Ramos (cell line): ENCODE measurements at regions not wholly inside any gene's neighbourhood (a gene's known extent, or its start where the extent isn't known, plus 50 kb on each side); places are given as distances from the start of the nearest gene placed in this dataset.
"Not testable (repeated sequence)": the region's sequence is repeated elsewhere in the genome, so short reads cannot be mapped to it uniquely, and the experiment has no call there.

Experiments
- in situ Hi-C: fragments of 300-500 bp; cut with MboI; formaldehyde crosslinking; loops from one replicate; pipeline ENCODE4 v1.14.3; 2022; ENCODE audit warnings: low sequenced_read_pairs; ENCODE audit not compliant: unreplicated experiment

DNA sequence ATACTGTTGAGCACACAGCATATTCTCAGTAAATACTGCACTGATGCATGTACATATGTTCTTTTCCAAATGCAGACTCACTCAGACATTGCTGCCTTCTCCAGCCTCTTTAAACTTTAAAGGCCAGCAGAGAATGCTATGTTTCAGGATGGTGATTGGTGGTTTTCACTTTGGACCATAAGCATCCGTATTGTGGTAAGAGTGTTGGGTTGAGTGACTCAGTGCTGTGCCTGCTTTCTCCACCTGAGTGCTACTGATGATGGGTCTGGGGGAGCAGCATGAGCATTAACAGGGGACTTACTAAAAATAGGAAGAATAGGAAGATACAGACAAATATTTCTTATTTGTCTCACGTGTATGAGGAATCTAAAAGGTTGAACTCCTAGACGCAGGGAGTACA is 56.3 kb upstream of the ZNF92 start:
- in situ Hi-C loops = loop anchor here (25.0 kb wide), 1 partner anchor 355 kb away; no protein-coding TSS in a partner anchor

DNA sequence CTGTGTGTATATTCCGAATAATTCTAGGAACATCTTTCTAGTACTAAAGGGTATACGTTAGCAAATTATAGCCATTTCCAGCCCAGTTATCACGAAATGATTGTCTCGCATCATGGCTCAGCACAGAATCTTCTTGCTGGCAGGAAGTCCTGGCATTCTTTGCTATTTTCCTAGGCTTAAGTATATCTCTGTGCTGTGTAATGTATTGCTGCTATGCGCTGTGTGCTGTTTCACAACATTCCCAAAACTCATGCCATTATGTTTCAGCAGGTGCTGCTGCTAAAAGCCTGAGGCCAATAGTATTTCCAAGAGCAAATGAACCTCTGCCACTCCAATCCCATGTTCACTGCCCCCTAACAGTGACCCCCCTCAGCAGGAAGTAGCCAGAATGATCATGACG is 62.9 kb upstream of the ZNF92 start:
- in situ Hi-C loops = loop anchor here (25.0 kb wide), 1 partner anchor 348 kb away; no protein-coding TSS in a partner anchor

DNA sequence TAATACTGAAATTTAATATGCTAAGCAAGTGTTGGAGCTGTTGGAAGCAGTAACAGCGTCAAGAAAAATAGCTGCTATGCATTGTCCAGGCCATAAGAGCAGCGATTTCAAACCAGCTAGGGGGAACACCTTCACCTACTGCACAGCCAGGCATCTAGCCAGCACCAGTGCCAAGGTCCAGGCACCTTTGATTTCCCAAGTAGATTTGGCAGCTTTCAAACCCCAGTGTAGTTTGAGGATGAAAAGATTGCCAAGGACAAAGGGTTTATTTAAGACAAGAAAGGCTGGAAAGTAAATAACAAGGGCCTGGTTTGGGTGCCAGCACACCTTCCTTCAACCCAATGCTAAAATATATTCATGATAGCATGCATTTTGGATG is 65.4 kb upstream of the ZNF92 start:
- in situ Hi-C loops = loop anchor here (10.0 to 25.0 kb wide), 2 partner anchors 83 to 346 kb away; no protein-coding TSS in a partner anchor

DNA sequence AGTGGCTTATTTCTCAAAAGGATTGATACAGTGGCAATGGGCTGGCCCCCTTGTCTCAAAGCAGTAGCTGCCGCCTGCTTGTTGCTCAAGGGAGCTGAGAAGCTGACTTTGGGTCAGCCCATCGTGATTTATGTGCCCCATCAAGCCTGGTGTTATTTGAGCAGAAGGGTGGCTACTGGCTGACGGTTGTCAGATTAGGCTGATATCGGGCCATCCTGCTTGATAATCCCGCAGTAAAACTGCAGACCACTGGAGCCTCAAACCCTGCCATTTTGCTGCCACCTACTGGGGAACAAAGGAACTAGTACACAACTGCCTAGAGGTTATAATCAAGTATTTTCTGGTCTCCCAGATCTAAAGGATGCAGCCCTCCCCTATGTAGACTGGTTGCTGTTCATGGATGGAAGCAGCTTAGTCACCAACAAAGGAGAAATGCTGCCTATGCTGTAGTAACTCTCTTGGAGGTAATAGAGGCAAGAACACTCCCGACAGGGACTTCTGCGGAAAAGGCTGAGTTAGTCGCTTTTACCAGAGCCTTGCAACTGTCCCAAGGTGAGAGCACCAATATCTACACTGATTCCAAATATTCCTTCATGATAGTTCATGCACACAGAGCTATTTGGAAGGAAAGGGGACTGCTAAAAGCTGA is 65.9 kb upstream of the ZNF92 start:
- in situ Hi-C loops = loop anchor here (10.0 to 25.0 kb wide), 2 partner anchors 83 to 345 kb away; no protein-coding TSS in a partner anchor

DNA sequence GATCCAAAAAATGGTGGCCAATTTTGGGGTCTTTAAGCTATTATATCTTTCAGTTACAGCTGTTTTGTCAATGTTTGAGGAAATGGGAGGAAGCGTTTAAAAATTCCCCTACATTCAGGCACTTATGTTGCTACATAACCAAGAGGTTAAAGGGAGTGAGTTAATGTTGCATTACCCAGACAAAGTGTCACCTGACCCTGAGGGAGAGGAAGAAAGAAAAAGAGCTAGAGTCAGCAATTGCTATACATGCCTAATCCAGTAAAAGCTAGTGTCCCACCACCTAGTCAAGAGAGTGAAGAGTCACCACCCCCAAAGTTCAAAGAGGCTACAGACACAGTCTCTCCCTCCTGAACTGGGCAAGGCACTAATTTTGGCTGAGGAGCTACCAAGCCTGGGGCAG is 69.5 kb upstream of the ZNF92 start:
- in situ Hi-C loops = loop anchor here (10.0 to 25.0 kb wide), 2 partner anchors 79 to 342 kb away; no protein-coding TSS in a partner anchor

DNA sequence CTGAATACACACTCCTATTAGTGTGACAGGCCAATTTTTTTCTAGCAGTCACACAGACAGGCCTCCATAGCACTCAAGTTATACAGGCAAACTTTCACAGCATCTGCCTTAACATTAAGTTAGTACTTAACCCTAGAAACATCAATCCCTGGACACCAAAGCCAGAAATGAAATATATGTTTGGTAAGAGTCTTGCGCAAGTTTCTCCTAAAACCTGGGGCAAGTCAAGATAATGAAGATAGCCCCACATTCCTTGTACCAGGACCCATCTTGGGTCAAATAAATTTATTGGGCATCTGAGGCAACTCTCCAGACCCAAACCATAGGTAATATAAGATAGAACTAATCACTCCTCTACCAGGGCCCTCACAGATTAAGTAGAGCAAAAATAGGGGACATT is 70.8 kb upstream of the ZNF92 start:
- in situ Hi-C loops = loop anchor here (10.0 to 25.0 kb wide), 2 partner anchors 78 to 341 kb away; no protein-coding TSS in a partner anchor

DNA sequence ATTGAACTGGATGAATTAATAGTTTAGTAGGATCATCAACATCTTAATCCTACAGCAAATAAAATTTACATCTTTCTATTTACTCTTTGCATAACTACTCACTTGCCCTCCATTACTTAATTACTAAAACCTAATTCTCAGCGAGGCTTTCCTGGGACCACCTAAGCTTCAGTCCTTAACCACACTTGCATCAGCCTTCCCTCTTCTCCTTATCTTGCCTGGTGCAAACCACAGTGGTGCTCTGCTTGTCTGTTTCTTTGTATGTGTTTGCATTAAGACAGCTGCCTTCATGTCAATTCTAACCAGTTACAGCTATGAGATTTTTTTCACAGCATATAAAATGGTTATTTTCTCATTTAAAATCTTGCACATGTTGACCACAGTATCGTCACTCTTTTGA is 72.6 kb upstream of the ZNF92 start:
- in situ Hi-C loops = loop anchor here (10.0 to 25.0 kb wide), 2 partner anchors 76 to 339 kb away; no protein-coding TSS in a partner anchor

DNA sequence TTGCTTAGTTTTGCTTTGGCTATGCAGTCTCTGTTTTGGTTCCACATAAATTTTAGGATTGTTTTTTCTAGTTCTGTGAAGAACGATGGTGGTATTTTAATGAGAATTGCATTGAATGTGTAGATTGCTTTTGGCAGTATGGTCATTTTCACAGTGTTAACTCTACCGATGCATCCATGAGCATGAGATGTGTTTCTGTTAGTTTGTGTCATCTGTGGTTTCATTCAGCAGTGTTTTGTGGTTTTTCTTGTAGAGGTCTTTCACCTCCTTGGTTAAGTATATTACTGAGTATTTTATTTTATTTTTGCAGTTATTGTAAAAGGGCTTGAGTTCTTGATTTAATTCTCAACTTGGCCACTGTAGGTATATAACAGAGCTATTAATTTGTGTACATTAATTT is 78.2 kb upstream of the ZNF92 start:
- in situ Hi-C loops = no loop called here

DNA sequence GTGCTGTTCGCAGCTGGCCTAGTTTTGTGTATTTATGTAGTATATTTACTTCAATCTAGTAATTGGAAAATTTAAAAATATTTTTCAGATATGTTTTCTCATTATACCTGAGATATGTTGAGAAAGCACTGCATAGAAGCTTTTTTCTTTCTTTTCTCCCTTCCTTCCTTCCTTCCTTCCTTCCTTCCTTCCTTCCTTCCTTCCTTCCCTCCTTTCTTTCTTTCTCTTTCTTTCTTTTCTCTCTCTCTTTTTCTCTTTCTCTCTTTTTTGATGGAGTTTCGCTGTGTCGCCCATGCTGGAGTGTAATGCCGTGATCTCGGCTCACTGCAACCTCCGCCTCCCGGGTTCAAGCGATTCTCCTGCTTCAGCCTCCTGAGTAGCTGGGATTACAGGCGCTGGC is 83.3 kb upstream of the ZNF92 start:
- in situ Hi-C loops = not testable (repeated sequence)

DNA sequence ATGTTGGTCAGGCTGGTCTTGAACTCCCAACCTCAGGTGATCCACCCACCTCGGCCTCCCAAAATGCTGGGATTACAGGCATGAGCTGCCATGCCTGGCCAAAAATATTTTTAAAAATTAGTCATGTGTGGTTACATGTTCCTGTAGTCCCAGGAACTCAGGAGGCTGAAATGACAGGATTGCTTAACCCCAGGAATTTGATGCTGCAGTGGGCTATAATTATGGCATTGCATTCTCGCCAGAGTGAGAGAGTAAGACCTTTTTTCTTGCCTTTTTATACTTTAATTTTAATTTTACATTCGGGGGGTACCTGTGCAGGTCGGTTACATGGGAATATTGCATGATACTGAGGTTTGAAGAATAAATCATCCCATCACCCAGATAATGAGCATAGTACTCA is 86.6 kb upstream of the ZNF92 start:
- in situ Hi-C loops = no loop called here

DNA sequence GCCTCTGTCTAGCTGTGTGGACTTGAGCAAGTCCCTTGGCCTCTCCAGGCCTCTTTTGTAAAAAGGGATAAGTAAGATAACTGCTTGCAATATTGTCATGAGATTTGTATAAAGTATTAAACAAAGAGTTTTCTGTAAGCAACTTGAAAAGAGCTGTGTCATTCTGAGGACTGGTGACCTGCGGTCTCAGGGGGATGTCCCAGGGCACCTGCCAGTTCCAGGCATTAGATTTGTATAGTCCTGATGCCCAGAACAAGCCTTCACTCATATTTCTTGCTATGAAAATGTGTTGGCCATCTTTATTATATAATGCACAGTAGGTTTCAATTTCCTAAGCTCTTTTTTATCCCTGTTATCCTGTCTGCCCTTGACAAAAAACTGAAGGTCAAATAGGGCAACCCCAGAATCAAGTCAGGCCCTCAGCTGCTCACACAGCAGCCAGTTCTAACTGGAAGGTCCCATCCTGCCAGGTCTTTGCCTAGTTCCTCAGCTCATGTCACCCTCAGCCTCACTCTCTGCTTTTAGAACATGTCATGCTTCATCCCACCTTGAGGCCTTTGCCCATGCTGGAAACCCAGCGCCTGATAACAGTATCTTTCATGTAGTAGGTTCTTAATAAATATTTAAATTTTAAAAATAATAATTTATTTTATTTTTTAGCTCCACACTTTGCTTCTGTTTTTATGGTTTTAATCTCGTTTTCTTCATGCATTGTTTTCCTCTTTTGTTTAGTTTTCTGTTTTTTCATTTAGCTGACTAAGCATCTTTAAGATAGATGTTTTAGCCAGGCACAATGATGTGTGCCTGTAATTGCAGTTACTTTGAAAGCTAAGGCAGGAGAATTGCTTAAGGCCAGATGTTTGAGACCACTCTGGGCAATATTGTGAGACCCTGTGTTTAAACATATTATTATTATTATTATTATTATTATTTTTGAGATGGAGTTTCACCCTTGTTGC is 87.5 kb upstream of the ZNF92 start:
- in situ Hi-C loops = no loop called here

DNA sequence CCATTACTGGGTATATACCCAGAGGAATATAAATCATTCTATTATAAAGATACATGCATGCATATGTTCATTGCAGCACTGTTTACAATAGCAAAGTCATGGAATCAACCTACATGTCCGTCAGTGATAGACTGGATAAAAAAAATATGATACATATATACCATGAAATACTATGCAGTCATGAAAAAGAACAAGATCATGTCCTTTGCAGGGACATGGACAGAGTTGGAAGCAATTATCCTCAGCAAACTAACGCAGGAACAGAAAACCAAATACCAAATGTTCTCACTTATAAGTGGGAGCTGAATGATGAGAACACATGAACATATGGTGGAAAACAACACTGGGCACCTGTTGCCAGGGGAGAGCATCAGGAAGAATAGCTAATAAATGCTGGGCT is 88.4 kb upstream of the ZNF92 start:
- in situ Hi-C loops = not testable (repeated sequence)

DNA sequence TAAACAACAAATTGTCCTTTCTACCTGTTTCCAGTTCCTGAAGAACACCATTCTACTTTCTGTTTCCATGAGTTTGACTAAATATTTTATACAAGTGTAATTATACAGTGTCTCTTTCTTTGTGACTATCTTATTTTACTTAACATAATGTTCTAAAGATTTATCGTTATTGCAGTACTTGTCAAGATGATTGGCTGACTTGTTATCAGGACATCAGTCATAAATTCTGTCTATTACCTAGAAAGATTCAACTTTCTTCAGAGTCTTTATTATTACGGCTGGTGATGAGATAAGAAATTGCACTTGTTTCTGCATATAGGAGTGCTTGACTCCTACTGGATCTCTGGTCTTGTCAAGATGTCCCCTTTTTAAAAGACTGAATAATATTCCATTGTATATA is 93.9 kb upstream of the ZNF92 start:
- in situ Hi-C loops = no loop called here

DNA sequence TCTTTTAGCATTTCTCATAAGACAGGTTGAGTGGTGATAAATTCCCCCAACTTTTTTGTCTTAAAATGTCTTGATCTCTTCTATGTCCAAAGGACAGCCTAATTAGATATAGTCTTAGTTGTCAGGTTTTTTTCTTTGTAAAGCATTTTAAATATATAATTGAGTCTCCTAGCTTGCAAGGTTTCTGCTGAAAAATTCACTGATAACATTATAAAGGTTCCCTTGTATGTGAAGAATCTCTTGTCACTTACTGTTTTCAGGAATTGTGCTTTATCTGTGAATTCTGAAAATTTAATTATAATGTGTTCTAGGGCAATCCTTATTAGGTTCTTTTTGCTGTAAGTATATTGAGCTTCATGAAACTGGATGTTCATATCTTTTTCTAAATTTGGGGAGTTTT is 96.8 kb upstream of the ZNF92 start:
- in situ Hi-C loops = no loop called here

DNA sequence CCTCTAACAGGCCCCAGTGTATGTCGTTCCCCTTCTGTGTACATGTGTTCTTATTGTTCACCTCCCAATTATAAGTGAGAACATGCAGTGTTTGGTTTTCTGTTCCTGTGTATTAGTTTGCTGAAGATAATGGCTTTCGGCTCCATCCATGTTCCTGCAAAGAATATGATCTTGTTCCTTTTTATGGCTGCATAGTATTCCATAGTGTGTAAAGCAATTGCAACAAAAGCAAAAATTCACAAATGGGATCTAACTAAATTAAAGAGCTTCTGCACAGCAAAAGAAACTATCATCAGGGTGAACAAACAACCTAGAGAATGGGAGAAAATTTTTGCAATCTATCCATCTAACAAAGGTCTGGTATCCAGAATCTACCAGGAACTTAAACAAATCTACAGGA is 102.2 kb upstream of the ZNF92 start:
- in situ Hi-C loops = not testable (repeated sequence)

DNA sequence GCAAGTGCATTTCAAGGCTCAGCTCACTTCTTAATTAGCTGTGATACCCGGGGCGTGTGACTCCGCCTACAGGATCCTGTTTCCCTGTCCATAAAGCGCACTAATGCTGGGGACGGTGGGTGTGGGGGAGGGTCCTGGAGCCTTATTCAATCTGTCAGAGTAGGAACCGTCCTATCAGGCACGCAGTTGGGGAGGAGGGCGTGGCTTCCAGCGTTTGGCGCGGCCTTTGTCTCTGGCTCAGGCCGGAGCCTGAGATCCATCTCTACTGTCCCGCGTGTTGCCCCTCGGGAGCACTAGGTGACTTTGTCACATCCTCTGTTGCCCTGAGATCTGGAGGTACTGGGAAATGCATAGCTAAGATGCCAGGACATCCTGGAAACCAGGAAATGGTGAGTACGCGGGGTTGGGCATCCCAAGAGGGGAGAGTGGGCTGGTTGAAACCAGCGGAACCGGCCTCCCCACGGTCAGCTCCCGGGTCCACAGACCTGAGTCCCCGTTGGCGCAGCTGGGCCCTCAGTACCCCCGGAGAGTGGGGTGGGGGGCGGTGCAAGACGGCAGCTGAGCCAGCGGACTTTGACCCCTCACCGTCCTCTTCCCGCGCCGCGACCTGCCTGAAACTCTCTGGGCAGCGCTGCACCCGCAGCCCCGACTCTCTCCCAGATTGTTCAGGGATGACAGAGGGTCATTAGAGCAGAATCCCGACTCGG is 104.4 kb upstream of the ZNF92 start:
- in situ Hi-C loops = no loop called here

DNA sequence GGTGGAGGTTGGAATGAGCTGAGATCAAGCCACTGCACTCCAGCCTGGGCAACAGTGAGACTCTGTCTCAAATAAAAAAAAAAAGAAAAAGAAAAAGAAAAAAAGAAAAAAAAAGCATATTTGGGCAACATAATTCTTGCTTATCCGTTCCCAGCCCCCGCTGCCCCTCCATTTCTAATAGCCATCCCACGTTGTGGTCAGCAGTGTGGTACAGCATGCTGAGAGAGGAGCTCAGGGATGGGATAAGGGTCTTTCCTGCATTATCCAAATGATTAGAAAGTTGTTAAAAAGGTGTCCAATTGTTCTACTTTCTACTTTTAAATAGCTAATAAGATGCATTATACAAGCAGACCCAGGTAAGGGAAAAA is 104.9 kb upstream of the ZNF92 start:
- in situ Hi-C loops = no loop called here

DNA sequence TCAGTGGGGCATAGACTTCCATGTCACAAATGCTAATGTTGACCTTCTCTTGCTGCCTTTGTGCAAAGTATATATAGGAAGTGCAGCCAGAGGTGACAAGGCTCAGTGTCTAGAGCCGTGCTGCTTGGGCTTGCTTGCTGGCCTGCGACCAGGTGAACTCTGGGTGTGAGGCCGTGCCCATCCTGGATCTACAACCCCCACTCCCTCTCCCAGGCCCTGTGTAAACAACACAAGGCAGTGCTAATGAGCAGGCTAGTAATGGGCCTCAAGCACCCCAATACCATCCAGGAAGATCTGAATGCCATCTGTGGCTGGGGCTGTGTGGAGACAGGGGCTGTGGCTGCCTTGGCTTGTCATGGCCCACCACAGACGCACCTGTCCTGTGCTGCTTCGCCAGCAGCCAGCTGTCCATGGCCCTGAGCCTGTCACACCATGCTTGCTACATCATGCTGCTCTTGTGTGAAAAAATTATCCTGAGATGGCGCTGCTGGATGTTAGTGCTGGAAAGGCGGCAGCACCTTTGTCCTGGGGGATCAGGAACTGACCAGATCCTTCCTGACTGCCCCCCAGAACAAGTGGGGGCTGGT is 107.6 kb upstream of the ZNF92 start:
- in situ Hi-C loops = no loop called here

DNA sequence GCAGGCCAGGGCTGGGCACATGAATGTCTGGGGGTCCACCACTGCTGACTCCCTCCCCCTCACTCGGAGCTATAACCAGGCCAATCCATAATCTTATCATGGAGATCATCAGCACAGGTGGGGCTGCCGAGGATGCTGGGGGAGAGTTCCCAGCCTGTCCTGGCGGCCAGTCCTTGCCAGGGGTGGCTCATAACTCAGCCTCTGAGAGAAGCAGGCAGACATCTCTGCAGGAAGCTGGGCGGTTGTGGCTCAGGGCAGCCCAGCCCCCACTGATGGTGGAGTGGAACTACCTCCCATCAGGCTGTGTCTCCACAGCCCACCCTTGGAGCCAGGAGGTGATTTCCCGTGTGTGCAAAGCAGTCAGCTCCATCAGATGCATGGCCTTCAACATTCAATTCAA is 109.4 kb upstream of the ZNF92 start:
- in situ Hi-C loops = no loop called here

DNA sequence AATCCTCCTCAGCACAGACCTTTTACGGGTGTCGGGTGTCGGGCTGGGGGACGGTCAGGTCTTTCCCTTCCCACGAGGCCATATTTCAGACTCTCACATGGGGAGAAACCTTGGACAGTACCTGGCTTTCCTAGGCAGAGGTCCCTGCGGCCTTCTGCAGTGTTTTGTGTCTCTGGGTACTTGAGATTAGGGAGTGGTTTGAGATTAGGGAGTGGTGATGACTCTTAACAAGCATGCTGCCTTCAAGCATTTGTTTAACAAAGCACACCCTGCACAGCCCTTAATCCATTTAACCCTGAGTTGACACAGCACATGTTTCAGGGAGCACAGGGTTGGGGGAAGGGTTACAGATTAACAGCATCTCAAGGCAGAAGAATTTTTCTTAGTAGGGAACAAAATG is 113.0 kb upstream of the ZNF92 start:
- in situ Hi-C loops = not testable (repeated sequence)
